CD4-positive, alpha-beta T cell (primary cell): ENCODE measurements at regions not wholly inside any gene's neighbourhood (a gene's known extent, or its start where the extent isn't known, plus 50 kb on each side); places are given as distances from the start of the nearest gene placed in this dataset.

Experiments
- ATAC-seq: fragments of 200-7000 bp; cut with Tn5 transposase; one replicate; pipeline ENCODE4 v1.10.0; 2022; ENCODE audit warnings: mild to moderate bottlenecking; ENCODE audit not compliant: poor library complexity
- CTCF ChIA-PET: fragments of 350-600 bp; sonication (Branson Sonifier 250); formaldehyde crosslinking; loops from one replicate; lab custom pipeline; 2021; ENCODE audit warnings: antibody characterized with exemption, inconsistent platforms; lab: Charles Lee
- POLR2A ChIA-PET: fragments of 350-600 bp; sonication (Branson Sonifier 250); formaldehyde crosslinking; loops from one replicate; lab custom pipeline; 2021; ENCODE audit warnings: antibody characterized with exemption, inconsistent platforms; lab: Charles Lee
- DNase-seq, 14 experiments: peaks; one replicate each; pipeline ENCODE4 v3.0.0-alpha.2; 2013 to 2020; ENCODE audit warnings: mixed read lengths in 2 of 14
- H3K27ac ChIP-seq, 2 donors: one replicate each; pipeline versions ENCODE4 v1.5.1 to v1.7.0; 2013; ENCODE audit warnings: low read length in 2 of 2, low read depth in 1 of 2, mild to moderate bottlenecking in 1 of 2
- H3K27me3 ChIP-seq, 2 experiments: 1 replicate in 1 of 2; 2 replicates in 1 of 2; pipeline versions ENCODE4 v1.6.1 to v1.7.0; 2013; ENCODE audit warnings: low read length in 2 of 2, control low read depth in 1 of 2, mild to moderate bottlenecking in 1 of 2, moderate library complexity in 1 of 2; ENCODE audit not compliant: insufficient read depth in 2 of 2, control insufficient read depth in 1 of 2
- H3K36me3 ChIP-seq: one replicate; pipeline ENCODE4 v1.6.1; 2013; ENCODE audit warnings: low read length, control low read depth; ENCODE audit not compliant: insufficient read depth
- H3K4me1 ChIP-seq: one replicate; pipeline ENCODE4 v1.6.1; 2013; ENCODE audit warnings: low read length, control low read depth; ENCODE audit not compliant: insufficient read depth
- H3K4me3 ChIP-seq: one replicate; pipeline ENCODE4 v1.5.1; 2013; ENCODE audit warnings: mild to moderate bottlenecking, low read length, moderate library complexity
- H3K9me3 ChIP-seq, 2 experiments: 1 replicate in 1 of 2; 2 replicates in 1 of 2; pipeline versions ENCODE4 v1.6.1 to v1.7.0; 2013; ENCODE audit warnings: low read length in 2 of 2, mild to moderate bottlenecking in 2 of 2, control low read depth in 1 of 2, moderate library complexity in 1 of 2; ENCODE audit not compliant: control insufficient read depth in 1 of 2, insufficient read depth in 1 of 2
- H3K27ac Mint-ChIP-seq: one replicate; pipeline ENCODE4 v1.8.0; 2020; ENCODE audit warnings: mixed read lengths
- H3K27me3 Mint-ChIP-seq: one replicate; pipeline ENCODE4 v1.8.0; 2021; ENCODE audit warnings: mixed read lengths
- H3K36me3 Mint-ChIP-seq: one replicate; pipeline ENCODE4 v1.8.0; 2021; ENCODE audit warnings: low read depth, mixed read lengths
- H3K4me1 Mint-ChIP-seq: one replicate; pipeline ENCODE4 v1.8.0; 2021; ENCODE audit warnings: low read depth, mixed read lengths
- H3K4me3 Mint-ChIP-seq: one replicate; pipeline ENCODE4 v1.8.0; 2020; ENCODE audit warnings: mild to moderate bottlenecking, mixed read lengths
- H3K9me3 Mint-ChIP-seq: one replicate; pipeline ENCODE4 v1.8.0; 2020; ENCODE audit warnings: mixed read lengths
- intact Hi-C, 2 experiments: fragments of 100-400 bp; cut with DNase I in 1 of 2; cut with micrococcal nuclease in 1 of 2; formaldehyde crosslinking; loops; one replicate each; pipeline versions ENCODE4 v1.15.1 to v1.9.0; 2023 to 2025; cut with DNase I, micrococcal nuclease
- TF ChIP-seq, protein P1 (sequence below): fragments of 200-600 bp; IDR thresholded peaks from one replicate; pipeline ENCODE4 v1.8.0; 2022; ENCODE audit warnings: antibody characterized with exemption, mild to moderate bottlenecking

DNA sequence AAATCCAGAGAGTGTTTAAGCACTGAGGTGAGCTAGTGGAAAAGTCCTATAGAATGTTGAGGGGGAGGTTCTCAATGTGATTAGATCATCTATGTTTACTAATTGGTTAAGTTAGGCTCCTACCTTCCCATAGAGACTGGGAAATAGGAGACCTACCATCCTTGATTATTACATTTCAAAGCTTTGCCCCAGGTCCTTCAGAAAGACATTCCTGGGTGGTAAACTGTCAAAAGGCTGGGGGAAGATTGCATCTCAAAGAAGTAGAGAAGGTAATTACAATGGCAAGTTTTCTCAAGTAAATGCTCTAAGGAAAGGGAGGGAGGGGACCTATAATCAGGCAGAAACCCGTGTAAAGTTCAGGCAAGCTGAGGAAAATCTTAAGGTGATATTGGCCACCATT lies 247.8 kb upstream of the SMIM30 start:
- Mint-ChIP-seq H3K27ac (no peak overlapping the region), H3K9me3 (no peaks in the 10 kb centered on the region), H3K4me1 (no peaks in the 10 kb centered on the region), H3K27me3 (no peaks in the 10 kb centered on the region), H3K36me3 (no peaks in the 10 kb centered on the region), H3K4me3 (no peak overlapping the region)
- Histone ChIP-seq H3K4me3 (no peak overlapping the region), H3K27ac (no peak overlapping the region), H3K4me1 (no peaks in the 10 kb centered on the region), H3K9me3 (no peaks in the 10 kb centered on the region), H3K27me3 (no peaks in the 10 kb centered on the region), H3K36me3 (no peaks in the 10 kb centered on the region)
- no peak for DNase-seq
- POLR2A ChIA-PET: no interaction called here
- TF ChIP-seq, protein P1, sequence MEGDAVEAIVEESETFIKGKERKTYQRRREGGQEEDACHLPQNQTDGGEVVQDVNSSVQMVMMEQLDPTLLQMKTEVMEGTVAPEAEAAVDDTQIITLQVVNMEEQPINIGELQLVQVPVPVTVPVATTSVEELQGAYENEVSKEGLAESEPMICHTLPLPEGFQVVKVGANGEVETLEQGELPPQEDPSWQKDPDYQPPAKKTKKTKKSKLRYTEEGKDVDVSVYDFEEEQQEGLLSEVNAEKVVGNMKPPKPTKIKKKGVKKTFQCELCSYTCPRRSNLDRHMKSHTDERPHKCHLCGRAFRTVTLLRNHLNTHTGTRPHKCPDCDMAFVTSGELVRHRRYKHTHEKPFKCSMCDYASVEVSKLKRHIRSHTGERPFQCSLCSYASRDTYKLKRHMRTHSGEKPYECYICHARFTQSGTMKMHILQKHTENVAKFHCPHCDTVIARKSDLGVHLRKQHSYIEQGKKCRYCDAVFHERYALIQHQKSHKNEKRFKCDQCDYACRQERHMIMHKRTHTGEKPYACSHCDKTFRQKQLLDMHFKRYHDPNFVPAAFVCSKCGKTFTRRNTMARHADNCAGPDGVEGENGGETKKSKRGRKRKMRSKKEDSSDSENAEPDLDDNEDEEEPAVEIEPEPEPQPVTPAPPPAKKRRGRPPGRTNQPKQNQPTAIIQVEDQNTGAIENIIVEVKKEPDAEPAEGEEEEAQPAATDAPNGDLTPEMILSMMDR: no peak
- CTCF ChIA-PET: no interaction called here
- intact Hi-C loops: no loop called here
- no peak for ATAC-seq

DNA sequence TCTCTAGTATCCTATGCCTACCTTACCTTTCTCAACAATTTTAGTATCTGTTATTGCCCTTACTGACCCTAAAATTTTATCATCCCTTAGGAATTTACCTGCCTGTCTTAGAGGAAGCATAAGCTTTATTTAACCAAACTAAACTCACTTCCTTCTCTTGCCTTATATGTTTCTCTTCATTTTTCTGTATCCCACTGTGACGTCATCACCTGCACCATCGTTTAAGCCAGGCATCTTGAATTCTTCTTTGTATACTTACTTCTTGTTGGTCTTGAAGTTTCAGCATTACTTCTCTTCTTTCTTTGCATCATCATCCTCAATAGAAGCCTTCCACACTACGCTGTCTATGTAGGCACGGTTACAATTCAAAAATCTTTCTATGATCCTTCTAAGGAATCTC lies 231.0 kb upstream of the SMIM30 start:
- no peaks in the 10 kb centered on the region for H3K27me3 Mint-ChIP-seq
- Histone ChIP-seq H3K27ac (no peak overlapping the region), H3K27me3 (no peaks in the 10 kb centered on the region), H3K4me3 (no peak overlapping the region), H3K36me3 (no peaks in the 10 kb centered on the region), H3K4me1 (no peaks in the 10 kb centered on the region), H3K9me3 (no peaks in the 10 kb centered on the region)
- H3K4me3 Mint-ChIP-seq: no peak overlapping the region
- ChIA-PET CTCF (no interaction called here), POLR2A (no interaction called here)
- H3K9me3 Mint-ChIP-seq: no peaks in the 10 kb centered on the region
- no peak overlapping the region for H3K27ac Mint-ChIP-seq
- intact Hi-C loops: no loop called here
- TF ChIP-seq, protein P1: no peak
- H3K36me3 Mint-ChIP-seq: no peaks in the 10 kb centered on the region
- ATAC-seq: no peak
- DNase-seq: no peak
- no peaks in the 10 kb centered on the region for H3K4me1 Mint-ChIP-seq

DNA sequence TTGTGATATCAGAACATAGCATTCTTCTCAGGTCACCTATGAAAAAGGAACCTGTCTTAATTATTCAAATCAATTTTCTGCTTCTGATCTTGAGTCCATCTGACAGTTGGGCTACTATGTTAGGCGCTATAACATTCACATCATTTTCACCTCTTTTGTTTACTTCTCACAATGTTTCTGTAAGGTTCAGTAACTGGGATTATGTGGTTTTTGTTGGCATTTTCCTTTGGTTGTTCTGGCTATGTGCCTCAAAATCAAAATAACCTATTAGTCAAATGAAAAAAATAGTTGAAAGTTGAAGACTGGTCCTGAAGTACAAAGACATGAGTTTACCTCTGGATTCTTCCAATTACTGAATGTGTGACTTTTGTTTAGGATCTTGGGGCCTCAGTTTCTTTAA lies 221.3 kb upstream of the SMIM30 start:
- no peak overlapping the region for H3K27ac Mint-ChIP-seq
- TF ChIP-seq, protein P1: no peak
- DNase-seq (no peak), ATAC-seq (no peak)
- no peaks in the 10 kb centered on the region for H3K36me3 Mint-ChIP-seq
- Histone ChIP-seq H3K27me3 (no peaks in the 10 kb centered on the region), H3K9me3 (no peaks in the 10 kb centered on the region), H3K27ac (no peak overlapping the region), H3K4me1 (no peaks in the 10 kb centered on the region), H3K36me3 (no peaks in the 10 kb centered on the region), H3K4me3 (no peak overlapping the region)
- H3K4me1 Mint-ChIP-seq: no peaks in the 10 kb centered on the region
- peaks cover 8% of the 10 kb centered on the region for H3K9me3 Mint-ChIP-seq
- intact Hi-C loops: no loop called here
- no peak overlapping the region for H3K4me3 Mint-ChIP-seq
- H3K27me3 Mint-ChIP-seq: no peaks in the 10 kb centered on the region
- ChIA-PET POLR2A (no interaction called here), CTCF (no interaction called here)
